22Rv1 (cell line): ENCODE measurements at regions not wholly inside any gene's neighbourhood (a gene's known extent, or its start where the extent isn't known, plus 50 kb on each side); places are given as distances from the start of the nearest gene placed in this dataset.

Experiments used
- H3K27ac ChIP-seq: fragments of 450-650 bp; 2 replicates; pipeline ENCODE4 v1.5.1; 2017
- CTCF ChIP-seq: fragments of 450-650 bp; IDR thresholded peaks from 2 replicates; pipeline ENCODE4 v1.5.1; 2017; ENCODE audit warnings: mild to moderate bottlenecking
- ZFX ChIP-seq: fragments of 450-650 bp; IDR thresholded peaks from 2 replicates; pipeline ENCODE4 v1.6.1; 2017; ENCODE audit warnings: antibody characterized with exemption, borderline replicate concordance

GRCh38 chrX:143206966-143207365 is 181.2 kb downstream of the SPANXN4 start:
- no peak overlapping the region for H3K27ac ChIP-seq
- no peak for TF ChIP-seq ZFX
- no peak for TF ChIP-seq CTCF

- no peak overlapping the region for H3K27ac ChIP-seq
- no peak for TF ChIP-seq CTCF
- TF ChIP-seq ZFX, result no peak
These were observed 146.0 kb downstream of the SPANXN4 start for GRCh38 chrX:143171703-143172102.

GRCh38 chrX:143165778-143166177 is 140.1 kb downstream of the SPANXN4 start:
- TF ChIP-seq CTCF (no peak), ZFX (no peak)
- no peak overlapping the region for H3K27ac ChIP-seq

- no peak overlapping the region for H3K27ac ChIP-seq
- TF ChIP-seq CTCF (no peak), ZFX (no peak)
These were observed 114.0 kb downstream of the SPANXN4 start for GRCh38 chrX:143139681-143140080.

- no peak for TF ChIP-seq CTCF
- TF ChIP-seq ZFX, result no peak
These were observed 95.7 kb downstream of the SPANXN4 start for GRCh38 chrX:143121477-143121876.

GRCh38 chrX:143115466-143115865 is 89.7 kb downstream of the SPANXN4 start:
- no peak overlapping the region for H3K27ac ChIP-seq
- TF ChIP-seq CTCF (no peak), ZFX (no peak)

More at GRCh38 chrX:143121477-143121876, 95.7 kb downstream of the SPANXN4 start:
- no peak overlapping the region for H3K27ac ChIP-seq

- no peak overlapping the region for H3K27ac ChIP-seq
- no peak for TF ChIP-seq ZFX
- TF ChIP-seq CTCF, result no peak
These were observed 70.1 kb downstream of the SPANXN4 start for GRCh38 chrX:143095816-143096215.

GRCh38 chrX:143095321-143095720 is 69.6 kb downstream of the SPANXN4 start:
- TF ChIP-seq ZFX (no peak), CTCF (no peak)
- H3K27ac ChIP-seq, result no peak overlapping the region
